ENCODE measurements at regions not wholly inside any gene's neighbourhood (a gene's known extent, or its start where the extent isn't known, plus 50 kb on each side); places are given as distances from the start of the nearest gene placed in this dataset.
"Not testable (repeated sequence)": the region's sequence is repeated elsewhere in the genome, so short reads cannot be mapped to it uniquely, and the experiment has no call there.

- not testable (repeated sequence) for DNase-seq (ENCODE audit: low read depth)
Measured at GRCh38 chr5:134471858-134472449, 53.5 kb upstream of the JADE2 start.

GRCh38 chr5:134468921-134469400, 56.5 kb upstream of the JADE2 start:
- no peak for DNase-seq (ENCODE audit: low read depth)

GRCh38 chr5:134467231-134467630, 55.5 kb upstream of the CDKN2AIPNL start:
- no peak for DNase-seq (ENCODE audit: low read depth)

GRCh38 chr5:134466241-134467069, 54.8 kb upstream of the CDKN2AIPNL start:
- no peak for DNase-seq (ENCODE audit: low read depth)

- peak; percentile 23 for DNase-seq (ENCODE audit: low read depth)
Measured at GRCh38 chr5:134465816-134466240, 54.1 kb upstream of the CDKN2AIPNL start.

- DNase-seq (ENCODE audit: low read depth) = no peak
Measured at GRCh38 chr5:134464988-134465815, 53.5 kb upstream of the CDKN2AIPNL start.

GRCh38 chr5:134463991-134464760, 52.5 kb upstream of the CDKN2AIPNL start:
- no peak for DNase-seq (ENCODE audit: low read depth)

GRCh38 chr5:134463176-134463720, 51.6 kb upstream of the CDKN2AIPNL start:
- DNase-seq (ENCODE audit: low read depth) = no peak

GRCh38 chr5:134462761-134463160, 51.1 kb upstream of the CDKN2AIPNL start:
- DNase-seq (ENCODE audit: low read depth) = no peak

GRCh38 chr5:134462047-134462575, 50.4 kb upstream of the CDKN2AIPNL start:
- DNase-seq (ENCODE audit: low read depth) = no peak

All from T-helper 22 cell (primary cell).